Keratinocyte (primary cell): ENCODE measurements at regions not wholly inside any gene's neighbourhood (a gene's known extent, or its start where the extent isn't known, plus 50 kb on each side); places are given as distances from the start of the nearest gene placed in this dataset.

Experiments used
- DNase-seq: peaks from one replicate; pipeline ENCODE4 v3.0.0-alpha.2; 2011; ENCODE audit warnings: low read depth, missing footprints, low spot score
- FAIRE-seq: peaks from 2 replicates; lab custom pipeline; 2011; peaks lifted over from hg19 to GRCh38; lab: Jason Lieb, UNC
- H2AFZ ChIP-seq: 2 replicates; pipeline ENCODE4 v1.6.0; 2012; ENCODE audit warnings: low read length, control low read depth, inconsistent platforms; ENCODE audit not compliant: control insufficient read depth
- H3K27ac ChIP-seq: 2 replicates; pipeline ENCODE4 v1.5.1; 2011; ENCODE audit warnings: low read length; ENCODE audit not compliant: control insufficient read depth, insufficient read depth
- H3K27me3 ChIP-seq: 3 replicates; pipeline ENCODE4 v1.6.0; 2011; ENCODE audit warnings: low read length; ENCODE audit not compliant: control insufficient read depth, insufficient read depth; ENCODE audit errors: extremely low read depth
- H3K36me3 ChIP-seq, 2 experiments: 2 replicates in 1 of 2; 3 replicates in 1 of 2; pipeline ENCODE4 v1.5.1; 2011; ENCODE audit warnings: low read length in 2 of 2, mild to moderate bottlenecking in 1 of 2; ENCODE audit not compliant: control insufficient read depth in 2 of 2, insufficient read depth in 2 of 2; ENCODE audit errors: extremely low read depth in 1 of 2
- H3K4me1 ChIP-seq: 3 replicates; pipeline ENCODE4 v1.5.1; 2011; ENCODE audit warnings: low read length; ENCODE audit not compliant: control insufficient read depth, insufficient read depth; ENCODE audit errors: extremely low read depth
- H3K4me2 ChIP-seq: 3 replicates; pipeline ENCODE4 v1.6.0; 2011; ENCODE audit warnings: low read depth, low read length; ENCODE audit not compliant: control insufficient read depth, insufficient read depth; ENCODE audit errors: extremely low read depth
- H3K4me3 ChIP-seq, 3 experiments: fragments of 200-600 bp in 1 of 3; sonication (generic) in 1 of 3; 2 replicates in 2 of 3; 3 replicates in 1 of 3; pipeline ENCODE4 v1.5.1; 2011 to 2016; ENCODE audit warnings: low read length in 3 of 3, mild to moderate bottlenecking in 3 of 3, control low read depth in 2 of 3, inconsistent platforms in 1 of 3, low read depth in 1 of 3, mixed read lengths in 1 of 3, mixed run types in 1 of 3, moderate library complexity in 1 of 3; ENCODE audit not compliant: control insufficient read depth in 2 of 3, insufficient read depth in 2 of 3; ENCODE audit errors: extremely low read depth in 1 of 3
- H3K79me2 ChIP-seq: 2 replicates; pipeline ENCODE4 v1.6.0; 2012; ENCODE audit warnings: low read length; ENCODE audit not compliant: control insufficient read depth, insufficient read depth
- H3K9ac ChIP-seq: 3 replicates; pipeline ENCODE4 v1.6.0; 2011; ENCODE audit warnings: low read length; ENCODE audit not compliant: control insufficient read depth, insufficient read depth; ENCODE audit errors: extremely low read depth
- H3K9me1 ChIP-seq: 3 replicates; pipeline ENCODE4 v1.6.0; 2011; ENCODE audit warnings: low read length; ENCODE audit not compliant: control insufficient read depth, insufficient read depth; ENCODE audit errors: extremely low read depth
- H3K9me3 ChIP-seq: 2 replicates; pipeline ENCODE4 v1.5.1; 2012; ENCODE audit warnings: low read depth, low read length; ENCODE audit not compliant: control insufficient read depth
- H4K20me1 ChIP-seq: 3 replicates; pipeline ENCODE4 v1.6.0; 2011; ENCODE audit warnings: low read length; ENCODE audit not compliant: control insufficient read depth, insufficient read depth; ENCODE audit errors: extremely low read depth
- CTCF ChIP-seq, 3 experiments: IDR thresholded peaks in 1 of 3; conservative IDR thresholded peaks in 1 of 3; optimal IDR thresholded peaks in 1 of 3; 2 replicates in 2 of 3; 3 replicates in 1 of 3; pipeline versions ENCODE3 to v1.5.1; 2011; ENCODE audit warnings: low read length in 3 of 3, mild to moderate bottlenecking in 3 of 3, moderate library complexity in 2 of 3, control low read depth in 1 of 3, inconsistent platforms in 1 of 3; ENCODE audit not compliant: insufficient read depth in 2 of 3; ENCODE audit errors: extremely low read depth in 1 of 3
- EZH2 ChIP-seq: IDR thresholded peaks from one replicate; pipeline ENCODE4 v1.6.1; 2012; ENCODE audit warnings: inconsistent platforms, mild to moderate bottlenecking, low read length, moderate library complexity
- dilution Hi-C: fragments of 300-500 bp; cut with MboI; formaldehyde crosslinking; loops from one replicate; pipeline ENCODE4 v1.7.0; 2020; ENCODE audit warnings: low sequenced_read_pairs; ENCODE audit not compliant: extremely low pct_ligation_motif_present

GRCh38 chr6:98343797-98344196, 490.6 kb upstream of the POU3F2 start:
- Histone ChIP-seq H3K9me1 (no peaks in the 10 kb centered on the region), H3K4me2 (no peak overlapping the region), H3K36me3 (no peaks in the 10 kb centered on the region), H3K9me3 (no peaks in the 10 kb centered on the region), H4K20me1 (no peaks in the 10 kb centered on the region), H3K4me3 (no peak overlapping the region), H3K27ac (no peak overlapping the region), H3K4me1 (no peaks in the 10 kb centered on the region), H3K27me3 (no peaks in the 10 kb centered on the region), H3K79me2 (no peaks in the 10 kb centered on the region), H3K9ac (no peak overlapping the region), H2AFZ (no peak overlapping the region)
- TF ChIP-seq CTCF (optimal IDR thresholded peaks at IDR 0.05 in 1 of 3, IDR thresholded peaks at IDR 0.05 in 1 of 3, conservative IDR thresholded peaks at IDR 0.05 in 1 of 3; ENCODE audit: extremely low read depth in 1 of 3, insufficient read depth in 2 of 3, low read length in 3 of 3) (no peak), EZH2 (no peak)
- FAIRE-seq (no peak), DNase-seq (no peak)
- dilution Hi-C loops, result no loop called here

GRCh38 chr6:98352348-98352747, 482.0 kb upstream of the POU3F2 start:
- Histone ChIP-seq H3K9me3 (no peaks in the 10 kb centered on the region), H3K27ac (no peak overlapping the region), H3K4me3 (no peak overlapping the region), H3K36me3 (no peaks in the 10 kb centered on the region), H4K20me1 (no peaks in the 10 kb centered on the region), H3K9ac (no peak overlapping the region), H3K27me3 (no peaks in the 10 kb centered on the region), H3K9me1 (no peaks in the 10 kb centered on the region), H3K4me1 (no peaks in the 10 kb centered on the region), H3K79me2 (no peaks in the 10 kb centered on the region), H2AFZ (no peak overlapping the region), H3K4me2 (no peak overlapping the region)
- dilution Hi-C loops, result no loop called here
- FAIRE-seq (no peak), DNase-seq (no peak)
- TF ChIP-seq CTCF (optimal IDR thresholded peaks at IDR 0.05 in 1 of 3, IDR thresholded peaks at IDR 0.05 in 1 of 3, conservative IDR thresholded peaks at IDR 0.05 in 1 of 3; ENCODE audit: extremely low read depth in 1 of 3, insufficient read depth in 2 of 3, low read length in 3 of 3), result no peak
- no peak for TF ChIP-seq EZH2
